ENCODE measurements at regions not wholly inside any gene's neighbourhood (a gene's known extent, or its start where the extent isn't known, plus 50 kb on each side); places are given as distances from the start of the nearest gene placed in this dataset.
A peak's percentile ranks its signal among the peaks of the same experiment; 100 is the strongest.

DNA sequence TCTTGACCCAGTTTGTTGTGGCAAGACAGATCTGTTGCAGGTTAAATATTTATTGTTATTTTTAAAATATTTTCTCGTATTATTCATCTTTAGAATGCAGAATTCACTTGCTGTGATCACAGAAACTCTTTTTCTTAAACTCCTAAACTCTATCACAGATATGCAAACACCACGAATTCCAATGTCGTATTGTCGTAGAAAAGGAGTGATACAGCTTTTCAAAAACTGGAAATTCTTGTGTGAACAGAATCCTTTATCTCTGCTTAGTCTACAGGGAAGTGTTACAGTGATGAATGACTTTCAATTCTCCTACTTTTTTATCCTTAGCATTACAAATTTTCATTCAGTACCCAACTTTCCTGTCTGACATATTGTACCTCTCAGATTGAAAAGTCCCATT is 1329.5 kb upstream of the B3GALT2 start:
- DNase-seq (ENCODE audit: extremely low read depth, low read depth), result no peak

DNA sequence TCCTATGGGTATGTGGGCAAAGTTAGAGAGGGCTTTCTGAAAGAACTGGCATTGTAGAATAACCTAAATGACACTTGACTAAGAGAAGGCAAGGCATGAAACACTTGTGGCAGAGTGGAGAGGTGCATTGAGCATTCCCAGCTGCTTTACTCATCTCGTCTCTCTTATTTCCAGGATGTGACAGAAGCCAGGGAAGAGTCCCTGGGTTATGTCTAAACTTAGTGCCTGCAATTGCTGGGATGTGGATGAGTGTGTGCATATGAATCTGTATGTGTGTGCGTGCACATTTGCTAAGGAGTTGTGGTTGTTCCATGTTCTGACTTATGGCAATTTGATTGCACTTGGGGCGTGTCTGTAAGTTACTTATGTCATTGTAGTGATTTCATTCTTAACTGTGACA is 1326.5 kb upstream of the B3GALT2 start:
- DNase-seq (ENCODE audit: extremely low read depth, low read depth), result peak; percentile 84

GRCh38 chr1:194512345-194512744 is 1325.9 kb upstream of the B3GALT2 start:
- DNase-seq (ENCODE audit: extremely low read depth, low read depth), result no peak

DNA sequence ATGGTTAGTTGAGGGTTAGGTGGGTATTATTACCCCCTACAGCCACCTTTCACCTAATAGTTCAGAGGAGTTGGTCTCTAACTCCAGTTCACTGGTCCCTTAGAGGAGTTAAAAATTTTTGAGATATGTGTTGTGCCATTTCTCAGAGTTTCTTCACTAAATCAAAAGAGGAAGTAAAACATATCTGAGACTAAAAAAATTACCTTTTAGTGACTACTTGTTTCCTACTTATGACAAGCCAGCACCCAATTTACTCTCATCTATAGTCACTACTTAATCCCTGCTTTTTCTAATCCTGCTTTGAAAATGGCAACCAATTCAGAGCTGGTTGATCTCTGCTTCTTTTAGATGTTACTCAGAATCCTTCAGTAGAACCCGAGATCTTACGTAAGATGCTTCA is 1316.8 kb upstream of the B3GALT2 start:
- DNase-seq (ENCODE audit: extremely low read depth, low read depth), result no peak

DNA sequence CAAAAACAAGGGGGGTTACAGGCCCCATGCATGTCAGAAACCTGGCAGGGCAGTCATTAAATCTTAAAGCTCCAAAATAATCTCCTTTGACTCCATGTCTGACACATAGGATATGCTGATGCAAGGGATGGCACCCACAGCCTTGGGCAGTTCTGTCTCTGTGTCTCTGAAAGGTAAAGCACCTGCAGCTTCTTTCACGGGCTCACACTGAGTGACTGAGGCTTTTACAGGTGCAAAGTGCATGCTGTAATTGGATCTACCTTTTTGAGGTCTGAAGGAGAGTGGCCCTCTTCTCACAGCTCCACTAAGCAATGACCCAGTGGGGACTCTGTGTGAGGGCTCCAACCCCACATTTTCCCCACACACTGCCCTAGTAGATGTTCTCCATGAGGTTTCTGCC is 1309.0 kb upstream of the B3GALT2 start:
- no peak for DNase-seq (ENCODE audit: extremely low read depth, low read depth)

GRCh38 chr1:194487172-194487571 is 1300.8 kb upstream of the B3GALT2 start:
- DNase-seq (ENCODE audit: extremely low read depth, low read depth), result no peak

DNA sequence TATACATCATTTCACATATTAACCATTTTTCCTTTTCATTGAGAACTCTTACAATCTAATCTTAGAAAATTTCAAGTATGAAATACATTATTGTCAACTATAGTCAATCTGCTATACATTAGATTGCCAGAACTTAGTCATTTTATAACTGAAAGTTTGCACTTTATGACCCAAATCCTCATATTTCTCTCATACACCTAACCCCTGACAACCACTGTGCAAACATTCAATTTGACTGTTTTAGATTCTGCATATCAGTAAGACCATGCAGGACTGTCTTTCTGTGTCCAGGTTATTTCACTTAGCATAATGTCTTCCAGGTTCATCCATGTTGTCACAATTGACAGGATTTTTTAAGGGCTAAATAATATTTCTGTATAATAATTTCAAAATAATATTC is 1299.0 kb upstream of the B3GALT2 start:
- DNase-seq (ENCODE audit: extremely low read depth, low read depth), result no peak

DNA sequence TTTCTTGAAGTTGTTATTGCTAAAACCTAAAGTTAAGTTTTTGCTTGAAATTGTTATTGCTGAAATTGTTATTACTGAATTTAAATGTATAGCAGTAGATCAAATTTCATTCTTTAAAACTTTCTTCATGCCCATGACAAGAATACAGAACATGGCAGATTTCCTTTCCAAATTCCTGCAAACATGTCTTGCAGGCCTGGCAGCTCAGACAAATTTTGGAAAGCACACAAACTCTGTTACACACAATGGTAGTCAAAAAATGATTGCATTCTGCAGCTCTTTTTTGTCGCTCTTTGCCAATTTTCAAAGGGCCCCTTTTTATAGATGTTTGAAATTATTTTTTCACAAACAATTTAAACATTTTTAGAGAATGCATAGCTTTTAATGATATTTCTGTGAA is 1292.3 kb upstream of the B3GALT2 start:
- no peak for DNase-seq (ENCODE audit: extremely low read depth, low read depth)

GRCh38 chr1:194477908-194478307 is 1291.5 kb upstream of the B3GALT2 start:
- no peak for DNase-seq (ENCODE audit: extremely low read depth, low read depth)

- no peak for DNase-seq (ENCODE audit: extremely low read depth, low read depth)
These were observed 1290.5 kb upstream of the B3GALT2 start for GRCh38 chr1:194476872-194477271.

- DNase-seq (ENCODE audit: extremely low read depth, low read depth), result no peak
These were observed 1289.9 kb upstream of the B3GALT2 start for GRCh38 chr1:194476351-194476750.

GRCh38 chr1:194474701-194475100 is 1288.3 kb upstream of the B3GALT2 start:
- no peak for DNase-seq (ENCODE audit: extremely low read depth, low read depth)

- no peak for DNase-seq (ENCODE audit: extremely low read depth, low read depth)
These were observed 1287.4 kb upstream of the B3GALT2 start for GRCh38 chr1:194473766-194474165.

- no peak for DNase-seq (ENCODE audit: extremely low read depth, low read depth)
These were observed 1282.9 kb upstream of the B3GALT2 start for GRCh38 chr1:194469282-194469681.

GRCh38 chr1:194466706-194467105 is 1280.3 kb upstream of the B3GALT2 start:
- DNase-seq (ENCODE audit: extremely low read depth, low read depth), result peak; percentile 11

GRCh38 chr1:194447636-194448035 is 1261.2 kb upstream of the B3GALT2 start:
- DNase-seq (ENCODE audit: extremely low read depth, low read depth), result no peak

GRCh38 chr1:194445244-194445643 is 1258.8 kb upstream of the B3GALT2 start:
- no peak for DNase-seq (ENCODE audit: extremely low read depth, low read depth)

DNA sequence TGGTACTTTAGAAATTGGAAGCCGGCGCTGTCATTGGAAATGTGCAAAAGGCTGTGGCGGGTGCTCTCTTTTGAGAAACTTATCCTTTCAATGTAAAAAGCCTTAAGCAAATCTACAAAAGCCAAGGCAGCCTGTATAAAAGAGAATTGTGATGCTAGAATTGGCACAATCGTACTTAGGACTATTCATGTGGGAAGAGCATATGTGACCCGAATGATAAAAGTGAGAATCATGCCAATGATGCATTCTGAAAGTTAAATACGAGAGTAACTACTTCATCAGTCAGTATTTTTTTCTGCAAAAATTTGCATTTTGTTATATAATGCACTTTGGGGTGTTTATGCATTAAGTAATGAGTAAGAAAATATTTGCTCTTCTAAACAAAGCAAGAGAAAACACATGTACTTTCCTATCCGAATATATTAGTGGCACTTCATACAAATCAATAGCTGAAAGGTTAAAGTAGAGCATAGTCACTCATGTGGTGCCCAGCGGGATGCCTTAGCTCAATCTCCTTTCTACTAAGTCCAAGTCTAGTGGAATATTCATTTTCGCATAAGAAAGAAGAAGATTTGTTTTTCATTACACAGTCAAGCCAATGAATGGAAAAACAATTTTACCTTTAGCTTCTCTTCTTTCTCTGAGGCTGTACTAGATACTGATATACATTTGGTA is 1256.6 kb upstream of the B3GALT2 start:
- DNase-seq (ENCODE audit: extremely low read depth, low read depth), result no peak

GRCh38 chr1:194437135-194437534 is 1250.7 kb upstream of the B3GALT2 start:
- no peak for DNase-seq (ENCODE audit: extremely low read depth, low read depth)

DNA sequence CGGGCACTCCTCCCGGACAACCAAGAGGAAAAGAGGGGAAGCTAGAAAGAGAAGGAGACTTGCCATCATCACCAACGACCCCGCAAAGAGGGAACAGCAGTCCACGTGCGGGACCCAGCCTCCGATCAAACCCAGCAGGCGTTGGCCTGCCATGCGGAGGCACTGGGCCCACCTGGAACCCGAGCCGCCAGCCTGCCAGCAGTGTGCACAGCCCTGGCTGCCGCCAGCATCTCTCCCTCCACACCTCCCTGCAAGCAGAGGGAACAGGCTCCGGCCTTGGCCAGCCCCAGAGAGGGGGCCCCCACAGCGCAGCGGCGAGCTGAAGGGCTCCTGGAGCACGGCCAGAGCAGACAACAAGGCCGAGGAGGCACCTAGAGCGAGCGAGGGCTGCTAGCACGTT is 1244.7 kb upstream of the B3GALT2 start:
- no peak for DNase-seq (ENCODE audit: extremely low read depth, low read depth)

- DNase-seq (ENCODE audit: extremely low read depth, low read depth), result no peak
These were observed 1234.3 kb upstream of the B3GALT2 start for GRCh38 chr1:194420706-194421105.

GRCh38 chr1:194419721-194420120 is 1233.3 kb upstream of the B3GALT2 start:
- no peak for DNase-seq (ENCODE audit: extremely low read depth, low read depth)

- no peak for DNase-seq (ENCODE audit: extremely low read depth, low read depth)
These were observed 1224.3 kb upstream of the B3GALT2 start for GRCh38 chr1:194410756-194411155.
